ENCODE measurements at regions not wholly inside any gene's neighbourhood (a gene's known extent, or its start where the extent isn't known, plus 50 kb on each side); places are given as distances from the start of the nearest gene placed in this dataset.

GRCh38 chr3:69438476-69438875 lies 52.6 kb upstream of the FRMD4B start:
- Histone ChIP-seq H3K79me2 (ENCODE audit: insufficient read depth) (no peaks in the 10 kb centered on the region), H3K27me3 (ENCODE audit: insufficient read depth) (no peaks in the 10 kb centered on the region), H3K9me3 (no peaks in the 10 kb centered on the region), H3K27ac (ENCODE audit: low read depth in 2 of 2, low read length in 1 of 2) (no peak overlapping the region), H3K4me3 (ENCODE audit: low read depth in 2 of 2, low read length in 1 of 2) (no peak overlapping the region), H3K9ac (no peak overlapping the region), H4K20me1 (ENCODE audit: insufficient read depth) (no peaks in the 10 kb centered on the region), H3K9me2 (no peaks in the 10 kb centered on the region), H3K4me1 (ENCODE audit: control insufficient read depth in 1 of 2, insufficient read depth in 2 of 2, low read depth in 1 of 2, low read length in 1 of 2) (peaks cover 4 to 7% of the 10 kb centered on the region in 2 experiments; a peak in 3 of 4 replicates), H2AFZ (ENCODE audit: low read depth) (no peak overlapping the region), H3K36me3 (replicated peaks in 1 of 2; ENCODE audit: control insufficient read depth in 1 of 2, insufficient read depth in 2 of 2, low read length in 1 of 2) (no peaks in the 10 kb centered on the region), H3F3A (replicated peaks; ENCODE audit: insufficient read depth) (no peaks in the 10 kb centered on the region), H3K4me2 (no peak overlapping the region)
- ChIA-PET POLR2A (no interaction called here), CTCF (no interaction called here)
- DNase-seq: no peak
- WGBS (ENCODE audit: low lambda C conversion rate): 100% methylated on average over 1 of the region's 1 CpG
- TF ChIP-seq EP300 (IDR thresholded peaks at IDR 0.05; ENCODE audit: borderline replicate concordance in 1 of 2, low read depth in 1 of 2, low read length in 1 of 2) (no peak), NRF1 (IDR thresholded peaks at IDR 0.05; ENCODE audit: low read depth, low read length) (no peak)

DNA sequence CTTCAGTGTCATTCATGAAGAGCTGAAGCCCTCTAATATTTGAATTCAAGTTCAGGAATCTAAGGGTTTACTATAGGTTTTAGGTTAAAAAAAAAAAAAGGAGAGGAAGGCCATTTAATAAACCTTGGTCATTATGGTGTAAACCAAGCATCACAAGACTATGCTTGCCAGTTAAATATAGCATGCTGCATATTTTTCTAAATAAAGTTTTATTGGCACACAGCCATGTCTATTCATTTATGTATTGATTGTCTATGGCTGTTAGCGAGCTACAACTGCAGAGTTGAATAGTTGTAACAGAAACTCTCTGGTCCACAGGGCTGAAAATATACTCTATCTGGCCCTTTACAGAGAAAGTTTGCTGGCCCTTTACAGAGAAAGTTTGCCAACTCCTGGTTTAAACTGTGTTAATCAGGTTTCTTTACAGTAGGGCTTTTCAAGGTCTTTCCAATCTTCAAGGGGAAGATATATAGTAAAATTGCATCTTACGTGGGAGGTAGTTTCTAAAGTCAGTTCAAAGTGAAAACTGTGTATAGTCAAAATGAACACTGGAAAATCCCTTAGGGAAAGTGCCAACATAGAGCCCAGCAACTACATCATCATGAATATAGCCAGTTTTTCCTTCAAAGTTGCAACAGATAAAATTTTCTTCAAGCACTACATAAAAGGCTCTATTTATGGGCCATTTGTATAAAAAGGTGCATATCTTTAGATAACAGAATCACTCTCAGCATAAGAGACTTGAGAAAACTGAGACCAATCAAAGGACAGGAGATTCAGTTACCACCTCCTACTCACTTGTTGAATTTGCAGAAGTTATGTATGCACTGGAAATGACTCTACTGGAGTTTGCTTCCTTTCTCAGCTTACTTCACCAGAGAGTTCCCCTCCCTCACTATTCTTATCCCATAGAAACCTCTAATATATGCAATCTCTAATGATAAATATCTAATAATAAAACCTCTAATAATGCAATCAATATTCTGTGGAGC lies 49.7 kb upstream of the FRMD4B start:
- H3K9me2 ChIP-seq: no peaks in the 10 kb centered on the region
- DNase-seq: no peak
- H3K27me3 ChIP-seq (ENCODE audit: insufficient read depth): no peaks in the 10 kb centered on the region
- CTCF ChIA-PET: interaction anchor here (0.9 kb wide), 1 partner anchor 10 kb away, joined by 3 read pairs; no protein-coding TSS in a partner anchor
- no peaks in the 10 kb centered on the region for H3K9me3 ChIP-seq
- H3K4me3 ChIP-seq (ENCODE audit: low read depth in 2 of 2, low read length in 1 of 2): no peak overlapping the region
- WGBS (ENCODE audit: low lambda C conversion rate): 78% methylated on average over 2 of the region's 2 CpGs
- H3K9ac ChIP-seq: no peak overlapping the region
- H2AFZ ChIP-seq (ENCODE audit: low read depth): no peak overlapping the region
- TF ChIP-seq NFIC (IDR thresholded peaks at IDR 0.05; ENCODE audit: borderline replicate concordance) (no peak), GATA2 (CRISPR knock-in tag; IDR thresholded peaks at IDR 0.05) (no peak), TEAD4 (IDR thresholded peaks at IDR 0.05; ENCODE audit: borderline replicate concordance, insufficient read depth) (no peak), YY1 (IDR thresholded peaks at IDR 0.05; ENCODE audit: low read depth) (no peak), POLR2AphosphoS5 (IDR thresholded peaks at IDR 0.05; ENCODE audit: low read depth, low read length) (no peak)
- H3K79me2 ChIP-seq (ENCODE audit: insufficient read depth): no peaks in the 10 kb centered on the region
- no peak overlapping the region for H3K27ac ChIP-seq (ENCODE audit: low read depth in 2 of 2, low read length in 1 of 2)
- POLR2A ChIA-PET: no interaction called here
- H4K20me1 ChIP-seq (ENCODE audit: insufficient read depth): no peaks in the 10 kb centered on the region
- no peaks in the 10 kb centered on the region for H3K36me3 ChIP-seq (replicated peaks in 1 of 2; ENCODE audit: control insufficient read depth in 1 of 2, insufficient read depth in 2 of 2, low read length in 1 of 2)
- no peaks in the 10 kb centered on the region for H3F3A ChIP-seq (replicated peaks; ENCODE audit: insufficient read depth)
- no peak overlapping the region for H3K4me2 ChIP-seq
- peaks cover 7 to 12% of the 10 kb centered on the region in 2 experiments; a peak in 3 of 4 replicates for H3K4me1 ChIP-seq (ENCODE audit: control insufficient read depth in 1 of 2, insufficient read depth in 2 of 2, low read depth in 1 of 2, low read length in 1 of 2)

Data from SK-N-SH (cell line).